ENCODE measurements at regions not wholly inside any gene's neighbourhood (a gene's known extent, or its start where the extent isn't known, plus 50 kb on each side); places are given as distances from the start of the nearest gene placed in this dataset.

DNA sequence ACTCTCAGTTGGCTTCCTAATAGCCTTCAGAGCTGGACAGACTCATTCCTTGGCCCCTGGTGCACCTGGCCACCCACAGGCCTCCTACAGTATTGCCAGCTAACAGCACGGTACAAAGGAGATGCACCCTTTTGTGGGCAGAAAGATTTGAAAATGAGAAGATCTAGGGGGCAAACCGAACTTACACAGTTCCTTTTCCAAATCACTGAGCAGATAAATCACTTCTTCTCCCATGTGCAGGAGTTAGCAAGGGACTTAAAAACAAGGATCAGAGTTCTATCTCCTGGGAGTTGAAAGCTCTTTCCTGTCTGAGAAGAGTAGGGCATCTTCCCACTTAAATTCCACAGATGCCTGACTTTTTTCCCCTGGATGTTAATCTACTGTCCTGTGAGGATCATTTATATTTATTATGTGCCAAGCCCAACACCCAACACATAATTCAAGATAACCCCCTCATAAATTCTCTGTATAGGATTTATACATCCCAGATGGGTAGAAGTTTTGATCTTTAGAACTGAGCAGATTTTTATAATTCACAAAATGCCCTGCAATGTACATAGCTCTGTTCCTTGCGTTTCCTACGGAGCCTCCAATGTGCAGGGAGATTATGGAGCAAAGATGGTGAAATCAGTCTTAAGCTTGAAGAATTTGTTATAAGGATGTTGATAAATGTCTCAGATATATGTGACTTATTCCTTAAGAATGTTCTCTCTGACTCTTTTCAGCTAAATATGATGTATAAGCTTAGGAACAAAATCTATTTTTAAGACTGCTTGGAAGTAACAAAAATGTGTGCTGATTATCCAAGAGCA is 207.2 kb upstream of the DAPK1 start:
- no peak for FAIRE-seq

DNA sequence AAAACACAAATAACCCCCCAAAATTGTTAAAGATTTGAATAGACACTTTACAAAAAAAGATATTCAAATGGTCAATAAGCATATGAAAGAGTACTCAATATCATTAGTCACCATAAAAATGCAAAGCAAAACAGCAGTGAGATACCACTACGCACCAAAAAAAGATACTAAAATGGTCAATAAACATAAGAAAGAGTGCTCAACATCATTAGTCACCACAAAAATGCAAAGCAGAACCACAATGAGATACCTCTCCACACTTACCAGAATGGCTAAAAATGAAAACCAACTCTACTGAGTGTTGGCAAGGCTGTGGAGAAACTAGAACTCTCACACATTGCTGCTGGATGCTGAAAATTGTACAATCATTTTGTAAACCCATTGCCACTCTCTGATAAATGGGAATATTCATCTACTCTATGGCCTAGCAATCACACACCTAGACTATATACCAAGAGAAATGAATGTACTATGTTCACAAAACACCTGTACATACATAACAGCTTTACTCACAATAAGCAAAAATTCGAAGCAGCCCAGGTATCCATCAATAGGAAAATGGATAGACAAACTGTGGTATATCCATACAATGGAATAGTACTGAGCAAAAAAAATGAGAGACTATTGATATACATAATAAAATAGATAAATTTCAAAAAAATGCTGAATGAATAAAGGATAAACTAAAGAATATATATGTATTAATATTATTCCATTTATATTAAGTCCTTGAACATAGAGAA is 205.0 kb upstream of the DAPK1 start:
- FAIRE-seq, result no peak

DNA sequence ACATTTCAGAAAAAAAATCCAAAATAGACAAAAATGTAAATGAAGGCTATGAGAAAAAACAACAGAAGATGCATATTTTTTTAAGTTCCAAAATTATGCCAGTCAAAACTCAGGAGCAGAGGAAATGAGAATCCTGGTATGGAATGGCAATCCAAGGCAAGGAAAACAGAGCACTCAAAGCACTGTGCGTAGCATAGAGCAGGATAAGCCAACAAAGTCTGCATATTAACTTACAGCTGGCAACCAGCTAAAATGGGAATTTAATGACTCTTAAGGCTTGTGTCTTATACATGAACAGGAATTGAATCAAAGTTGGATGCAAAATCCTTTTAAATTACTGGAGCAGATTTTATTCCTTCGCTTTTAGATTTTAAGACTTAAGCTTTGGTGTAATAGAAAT is 203.5 kb upstream of the DAPK1 start:
- FAIRE-seq, result no peak

DNA sequence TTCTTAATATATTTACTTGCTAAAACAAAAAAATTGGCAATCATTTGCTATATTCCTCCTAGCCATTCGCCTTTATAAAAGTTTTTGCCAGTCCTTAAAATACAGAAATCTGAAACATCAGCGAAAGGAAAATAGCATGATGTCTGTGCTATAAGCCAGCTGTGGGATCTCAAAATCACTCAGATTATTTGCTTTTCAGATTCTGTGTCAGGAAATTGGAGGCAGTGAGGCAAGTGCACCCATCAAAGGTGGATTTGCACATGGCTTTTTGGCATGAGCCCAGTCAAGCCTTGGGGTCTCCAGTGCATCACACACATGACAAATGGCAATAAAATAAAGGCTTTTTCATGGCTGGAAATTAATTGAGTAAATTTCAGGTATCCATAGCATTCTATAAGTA is 196.8 kb upstream of the DAPK1 start:
- no peak for FAIRE-seq

DNA sequence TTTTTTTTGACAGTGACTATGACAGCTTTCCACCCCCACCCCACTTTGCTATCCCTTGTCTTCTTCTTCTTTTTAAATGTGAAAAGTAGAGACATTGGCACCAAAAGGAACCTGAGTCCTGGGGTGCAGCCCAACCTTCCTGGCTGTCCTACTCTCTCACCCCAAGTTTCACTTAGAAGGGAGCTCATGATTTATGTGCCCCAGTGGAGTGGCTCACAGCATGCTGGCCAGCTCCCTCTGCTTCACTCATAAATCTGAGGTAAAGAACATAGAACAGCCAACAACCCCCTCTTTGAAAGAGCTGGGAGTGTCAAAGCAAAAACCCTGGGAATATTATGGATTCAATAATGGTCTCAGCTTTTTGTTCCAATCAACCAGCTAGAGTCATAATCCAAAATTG is 196.3 kb upstream of the DAPK1 start:
- FAIRE-seq, result no peak

DNA sequence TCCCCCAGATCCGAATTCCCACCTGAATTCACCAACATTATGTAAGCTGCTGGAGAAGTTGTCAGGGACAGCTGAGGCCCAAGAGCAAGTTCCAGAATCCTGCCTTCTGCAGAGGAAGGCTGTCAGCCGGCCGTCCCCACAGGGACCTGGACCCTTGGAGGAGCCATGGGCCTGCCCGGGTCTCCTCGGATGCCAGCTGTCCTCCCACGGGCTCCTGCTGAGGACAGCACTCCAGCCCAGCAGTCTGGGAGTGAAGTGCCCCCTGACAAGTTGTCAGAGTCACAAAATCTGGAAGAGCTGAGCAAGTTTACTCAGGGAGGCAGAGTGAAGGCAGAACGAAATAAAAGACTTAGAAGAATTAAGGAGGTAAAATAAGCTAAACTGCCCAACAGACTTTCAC is 192.5 kb upstream of the DAPK1 start:
- no peak for FAIRE-seq

DNA sequence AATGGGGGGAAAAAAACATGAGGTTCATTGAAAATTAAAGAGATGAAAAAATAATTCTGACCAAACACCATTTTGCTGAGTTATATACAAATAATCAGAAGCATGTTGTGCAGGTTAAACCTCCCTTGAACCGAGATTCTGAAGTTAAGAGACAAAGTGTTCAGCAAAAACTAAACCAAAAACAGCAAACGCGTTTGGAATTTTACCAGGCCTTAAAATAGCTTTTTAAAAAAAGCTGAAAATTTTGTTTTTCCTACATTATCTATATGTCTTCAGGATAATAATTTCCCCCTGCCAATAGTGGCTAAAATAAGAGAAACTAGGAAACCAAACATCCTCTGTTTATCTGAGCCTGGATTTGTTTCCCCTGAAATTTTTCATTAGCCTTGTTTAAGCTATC is 191.7 kb upstream of the DAPK1 start:
- FAIRE-seq, result no peak

DNA sequence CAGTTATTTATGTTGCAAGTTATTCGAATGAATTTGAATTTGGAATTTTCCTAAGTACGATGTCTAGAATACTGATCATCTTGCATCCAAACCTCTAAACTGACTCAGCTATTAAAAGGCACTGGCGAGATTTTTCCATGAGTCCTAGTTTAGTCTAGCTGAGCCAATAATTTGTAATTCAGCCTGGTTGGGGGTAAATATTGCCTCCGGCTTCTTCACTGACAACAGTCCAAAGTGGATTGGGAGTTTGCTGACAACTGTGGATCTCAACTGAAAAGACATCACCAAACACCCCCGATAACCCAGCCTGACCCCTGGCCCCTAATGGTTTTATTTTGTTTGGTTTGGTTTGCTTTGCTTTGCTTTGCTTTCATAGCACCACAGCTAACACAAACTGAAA is 189.8 kb upstream of the DAPK1 start:
- no peak for FAIRE-seq

DNA sequence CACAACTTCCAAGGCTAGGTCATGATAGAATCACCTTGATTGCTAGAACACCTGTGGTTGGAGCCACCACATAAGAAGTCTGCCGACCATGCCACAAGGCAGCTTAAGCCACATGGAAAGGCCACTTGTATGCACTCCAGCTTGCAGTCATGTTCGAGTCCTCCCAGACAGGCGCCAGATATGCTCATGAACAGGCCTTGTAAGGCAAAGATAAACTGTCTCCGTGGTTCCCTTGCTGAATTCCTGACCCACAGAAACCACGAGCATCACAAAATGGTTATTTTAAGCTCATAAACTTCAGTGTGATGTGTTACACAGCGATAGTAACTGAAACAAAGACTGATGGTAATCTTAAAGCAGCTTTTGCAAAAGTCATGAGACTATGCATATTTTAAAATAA is 188.4 kb upstream of the DAPK1 start:
- no peak for FAIRE-seq

DNA sequence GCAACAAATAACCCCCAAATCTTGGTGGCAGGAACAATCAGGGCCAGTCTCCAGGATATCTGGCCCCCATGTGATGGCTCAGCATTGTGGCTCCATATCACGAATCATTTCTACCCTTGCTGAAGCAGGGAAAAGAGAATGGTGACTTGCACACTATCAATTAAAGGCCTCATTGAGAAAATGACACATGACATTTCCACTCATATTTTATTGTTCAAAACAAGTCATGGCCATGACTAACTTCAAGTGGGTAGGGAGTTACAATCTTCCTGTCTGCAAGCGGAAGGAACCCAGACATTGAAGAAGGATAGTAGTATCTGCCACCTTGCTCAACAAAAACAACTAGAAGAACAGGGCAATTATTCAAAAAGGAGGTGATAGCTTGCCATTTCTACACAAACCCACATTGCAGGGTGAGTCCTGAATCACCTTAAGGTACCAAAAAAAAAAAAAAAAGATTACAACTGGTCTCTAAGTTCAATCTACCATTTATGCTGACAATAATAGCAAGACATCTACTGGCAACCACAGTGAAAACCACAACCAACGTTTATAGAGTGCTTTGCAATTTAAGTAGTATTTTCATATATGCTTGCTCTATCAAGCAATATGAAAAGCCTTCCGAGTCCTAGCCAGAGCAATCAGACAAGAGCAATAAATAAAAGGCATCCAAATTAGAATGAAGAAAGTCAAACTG is 186.7 kb upstream of the DAPK1 start:
- FAIRE-seq, result no peak

DNA sequence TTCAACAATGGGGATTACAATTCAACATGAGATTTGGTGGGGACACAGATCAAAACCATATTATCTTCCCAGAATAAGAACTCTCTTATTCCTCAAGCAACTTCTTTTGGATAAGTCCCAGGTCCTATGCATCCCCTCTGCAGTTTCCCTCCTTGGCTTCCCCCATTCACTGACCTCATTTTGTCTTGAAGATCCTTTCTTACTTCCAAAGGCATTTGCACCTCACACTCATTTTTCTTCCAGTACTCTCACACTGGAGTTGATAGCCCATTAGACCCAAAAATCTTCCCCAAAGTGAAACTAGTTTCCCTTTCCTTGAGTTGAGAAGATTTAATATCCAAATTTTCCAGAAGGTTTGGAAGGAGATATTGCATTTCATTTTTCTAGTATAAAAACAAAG is 178.0 kb upstream of the DAPK1 start:
- FAIRE-seq, result no peak

DNA sequence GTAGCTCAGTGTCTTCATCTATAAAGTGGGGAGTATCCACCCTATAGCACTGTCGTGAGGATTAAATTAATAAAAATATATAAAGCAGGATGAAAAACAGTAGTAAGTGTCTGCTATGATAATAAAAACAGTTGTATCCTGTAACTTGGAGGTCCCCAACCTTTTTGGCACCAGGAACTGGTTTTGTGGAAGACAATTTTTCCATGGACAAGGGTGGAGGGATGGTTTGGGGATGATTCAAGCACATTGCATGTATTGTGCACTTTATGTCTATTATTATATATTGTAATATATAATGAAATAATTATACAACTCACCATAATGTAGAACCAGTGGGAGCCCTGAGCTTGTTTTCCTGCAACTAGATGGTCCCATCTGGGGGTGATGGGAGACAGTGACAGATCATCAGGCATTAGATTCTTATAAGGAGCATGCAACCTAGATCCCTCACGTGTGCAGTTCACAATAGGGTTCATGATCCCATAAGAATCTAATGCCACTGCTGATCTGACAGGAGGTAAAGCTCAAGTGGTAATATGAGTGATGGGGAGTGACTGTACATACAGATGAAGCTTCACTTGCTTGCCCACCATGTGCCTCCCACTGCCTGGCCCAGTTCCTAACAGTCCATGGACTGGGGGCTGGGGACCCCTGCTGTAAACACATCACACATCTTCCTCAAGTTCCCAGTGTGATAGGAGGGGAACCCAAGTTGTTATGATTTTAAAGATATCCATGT is 177.4 kb upstream of the DAPK1 start:
- FAIRE-seq, result no peak

DNA sequence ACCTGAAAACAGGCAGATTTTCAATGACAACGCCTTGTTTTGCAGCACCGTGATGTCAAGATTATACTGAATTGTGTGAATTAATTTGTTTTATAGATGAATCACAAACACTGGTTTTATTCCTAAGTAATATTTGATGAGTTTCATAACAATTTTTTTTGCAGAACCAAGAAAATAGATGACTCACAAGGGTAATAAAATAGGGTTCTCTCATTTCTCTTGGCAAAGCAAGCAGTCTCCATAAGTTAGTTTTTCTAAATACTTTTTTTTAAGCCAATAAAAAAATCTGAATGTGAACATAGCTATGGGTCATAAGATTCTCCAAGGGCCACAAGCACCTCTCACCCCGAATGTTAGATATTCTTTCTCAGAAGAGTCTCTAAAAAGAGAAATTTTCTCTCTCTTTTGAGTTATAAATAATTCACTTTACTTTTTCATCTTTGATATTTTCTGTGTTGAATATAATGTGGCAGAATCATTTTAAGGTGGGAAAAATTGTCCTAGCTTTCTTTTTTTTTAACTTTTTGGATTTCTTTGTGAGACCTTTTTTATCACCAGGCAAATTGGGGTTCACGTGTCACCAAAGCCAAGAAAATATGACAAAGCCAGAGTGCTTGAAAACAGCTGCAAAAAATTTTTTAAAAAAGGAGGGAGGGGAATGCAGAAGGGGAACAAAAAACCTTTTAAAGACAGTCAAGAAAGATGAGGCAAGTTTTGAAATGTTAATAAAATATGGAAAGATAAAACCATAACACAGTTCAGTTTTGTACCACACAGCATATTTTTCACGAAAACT is 174.6 kb upstream of the DAPK1 start:
- no peak for FAIRE-seq

DNA sequence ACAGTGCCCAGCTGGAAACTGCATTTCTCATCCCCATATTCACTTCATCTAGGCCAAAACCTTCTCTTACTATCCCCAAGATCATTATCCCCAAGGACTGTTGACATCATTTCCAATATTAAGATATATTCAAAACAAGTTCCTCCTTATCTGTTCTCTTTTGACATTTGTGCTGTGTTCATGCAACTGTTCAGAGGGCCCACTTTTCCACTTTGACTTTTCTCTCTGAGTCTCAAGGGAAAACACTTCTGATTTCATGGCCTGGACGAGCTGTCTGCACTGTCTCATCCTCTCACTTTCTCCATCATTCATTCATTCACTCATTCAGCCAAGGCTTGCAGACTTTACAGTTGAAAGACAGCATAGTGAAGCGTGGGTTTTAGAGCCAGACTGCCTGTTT is 173.7 kb upstream of the DAPK1 start:
- FAIRE-seq, result no peak

DNA sequence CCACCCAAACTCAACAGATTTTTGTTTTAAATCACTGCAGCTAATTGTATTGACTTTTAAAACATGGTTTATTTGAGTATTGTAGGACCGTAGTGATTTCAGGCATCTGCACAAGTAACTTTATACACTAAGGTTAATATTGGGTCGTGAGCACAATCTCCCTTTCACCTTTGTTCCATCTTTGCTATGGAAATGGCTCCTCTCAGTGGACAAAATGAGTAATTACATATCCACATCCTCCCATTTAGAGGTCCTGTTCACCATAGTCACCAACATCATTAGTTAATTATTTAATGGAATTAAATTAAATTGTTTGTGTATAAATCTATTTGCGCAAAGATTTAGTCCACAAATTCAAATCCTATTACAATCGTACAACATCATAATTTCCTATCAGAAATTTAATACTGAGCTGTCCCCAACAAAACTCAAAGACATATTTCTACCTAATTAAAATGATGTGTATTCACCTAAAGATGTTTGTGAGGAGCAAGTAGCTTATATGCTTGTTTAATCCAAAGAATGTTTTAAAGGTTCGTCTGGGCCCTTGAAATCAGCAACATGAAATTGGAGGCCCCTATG is 173.0 kb upstream of the DAPK1 start:
- FAIRE-seq, result peak; percentile 28

DNA sequence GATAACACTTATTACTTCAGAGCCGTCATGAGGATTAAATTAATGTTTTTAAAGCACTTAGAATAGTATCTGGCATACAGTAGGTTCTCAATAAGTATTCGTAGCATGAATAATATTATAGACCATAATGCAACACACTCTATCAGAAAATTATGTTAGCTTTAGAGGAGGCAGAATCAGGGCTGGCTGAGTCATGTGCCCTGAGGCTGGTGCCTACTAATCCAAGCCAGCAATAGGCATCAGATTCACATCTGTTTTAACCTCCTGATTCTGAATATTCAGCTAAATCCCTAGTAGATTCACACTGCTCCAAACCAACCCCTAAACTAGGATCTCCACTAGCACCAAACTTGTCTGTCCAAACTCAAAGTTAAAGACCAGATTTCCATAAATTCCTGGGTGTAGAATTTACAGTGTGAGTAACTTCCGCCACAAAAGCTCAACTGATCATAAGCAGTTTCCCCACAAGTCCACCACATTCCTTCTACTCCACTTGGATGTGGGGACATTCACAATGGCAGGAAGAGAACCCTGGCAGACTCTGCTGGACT is 170.0 kb upstream of the DAPK1 start:
- no peak for FAIRE-seq

DNA sequence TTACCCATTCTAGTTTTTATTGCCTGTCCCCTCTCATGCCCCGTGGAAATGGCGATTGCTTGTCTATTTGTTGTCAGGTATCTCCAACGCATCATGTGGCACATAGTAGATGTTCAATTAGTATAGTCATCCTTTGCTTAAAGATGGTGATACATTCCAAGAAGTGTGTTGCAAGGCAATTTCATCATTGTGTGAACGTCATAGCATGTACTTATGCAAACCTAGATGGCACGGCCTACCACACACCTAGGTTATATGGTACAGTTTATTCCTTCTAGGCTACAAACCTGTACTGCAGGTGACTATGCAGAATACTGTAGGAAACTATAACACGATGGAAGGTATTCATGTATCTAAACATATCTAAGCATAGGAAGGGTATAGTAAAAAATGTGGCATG is 163.9 kb upstream of the DAPK1 start:
- no peak for FAIRE-seq

DNA sequence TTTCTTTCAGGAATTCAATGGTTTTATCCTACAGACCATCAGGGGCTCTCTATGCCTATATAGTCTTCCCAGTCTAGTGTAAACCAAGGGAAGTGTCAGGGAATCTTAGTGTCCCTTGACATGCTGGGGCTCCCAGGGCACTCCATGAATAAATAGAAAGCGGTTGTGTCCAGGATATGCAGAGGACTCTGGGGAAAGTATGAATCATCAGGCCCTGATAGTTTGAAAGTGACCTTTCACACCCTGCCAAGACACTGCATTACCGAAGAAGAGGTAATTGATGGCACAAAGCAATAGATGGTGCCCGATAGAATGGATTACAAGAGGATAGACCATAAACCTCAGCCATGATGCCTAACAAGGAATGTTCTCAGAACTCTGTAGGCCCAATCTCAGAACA is 163.3 kb upstream of the DAPK1 start:
- FAIRE-seq, result no peak

DNA sequence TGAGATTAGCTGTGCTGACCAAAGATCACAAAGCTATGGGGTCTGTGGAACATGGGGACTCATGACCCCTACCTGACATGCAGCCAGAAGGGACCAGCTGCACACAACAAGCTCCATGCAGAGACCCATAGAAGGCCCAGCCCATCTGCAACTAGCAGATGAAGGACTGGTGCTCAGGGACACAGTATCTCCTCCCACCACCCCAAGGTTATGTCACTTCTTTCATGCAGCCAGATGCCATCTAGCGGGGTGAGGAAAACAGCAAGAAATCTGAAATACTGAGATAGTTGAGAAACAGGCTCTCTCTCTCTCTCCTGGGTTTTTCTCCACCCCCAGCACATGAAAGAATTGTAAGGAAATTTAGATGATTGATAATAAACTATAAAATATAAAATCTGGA is 161.3 kb upstream of the DAPK1 start:
- no peak for FAIRE-seq

DNA sequence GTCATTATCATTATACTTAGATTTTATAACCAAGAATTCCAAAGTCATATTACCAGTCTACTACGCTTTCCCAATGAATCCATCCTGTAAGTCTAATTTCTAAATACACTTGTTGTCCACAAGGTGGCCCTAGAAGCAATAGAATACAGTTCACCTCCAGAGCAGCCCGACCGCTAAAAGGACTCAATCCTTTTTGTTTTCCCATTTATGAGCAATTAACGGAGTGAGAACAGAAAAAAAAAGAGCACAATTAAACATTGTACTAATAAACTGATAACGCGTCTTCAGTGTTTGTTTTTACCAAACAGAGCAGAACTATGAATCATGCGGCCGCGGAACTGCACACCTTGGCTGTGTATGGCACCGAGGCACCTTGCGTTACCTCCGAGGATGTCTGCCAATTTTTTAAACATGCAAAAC is 160.7 kb upstream of the DAPK1 start:
- no peak for FAIRE-seq

DNA sequence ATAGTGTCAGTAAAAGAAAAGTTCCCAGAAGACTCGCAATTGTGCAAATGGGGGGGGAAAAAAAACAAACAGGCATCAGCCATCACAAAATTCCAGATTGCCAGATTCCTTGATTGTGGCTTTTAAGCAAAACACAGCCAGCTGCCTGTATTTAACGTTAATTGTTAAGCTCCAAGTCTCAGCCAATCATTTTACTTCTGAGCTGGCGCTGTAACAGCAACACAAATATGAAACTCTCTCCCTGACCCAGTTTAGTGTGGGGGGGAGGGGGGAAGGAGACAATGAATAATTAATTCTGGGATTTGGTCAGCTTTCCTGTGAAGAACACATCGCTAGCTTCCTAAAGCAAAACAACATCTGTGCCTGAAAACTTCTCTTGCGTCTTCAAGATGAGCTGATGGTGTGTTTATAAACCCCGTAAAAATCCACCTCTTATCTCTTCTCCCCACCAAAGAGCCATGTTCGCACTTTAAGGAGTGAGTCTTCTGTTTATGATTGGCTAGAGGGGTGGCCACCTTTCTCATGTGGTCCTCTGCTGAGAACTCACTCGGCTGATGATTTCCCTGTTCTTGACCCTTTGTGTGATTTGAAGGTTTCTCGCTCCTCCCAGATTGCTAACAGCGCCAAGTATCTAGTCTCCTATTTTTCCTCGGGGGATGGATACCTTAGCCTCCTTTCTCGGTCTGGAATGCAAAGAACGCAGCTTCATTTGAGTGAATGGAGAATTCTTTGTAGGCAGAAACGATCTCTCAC is 160.2 kb upstream of the DAPK1 start:
- FAIRE-seq, result no peak
